Esophagus squamous epithelium (tissue), 5 donors: ENCODE measurements at regions not wholly inside any gene's neighbourhood (a gene's known extent, or its start where the extent isn't known, plus 50 kb on each side); places are given as distances from the start of the nearest gene placed in this dataset.

Source experiments
- DNase-seq: peaks from one replicate; lab custom pipeline; 2025; lab: John Stamatoyannopoulos, UW
- H3K27ac ChIP-seq, 4 donors: fragments of 200-600 bp; sonication (generic); one replicate each; pipeline ENCODE4 v1.5.1; 2016 to 2019; ENCODE audit warnings: mild to moderate bottlenecking in 1 of 4
- H3K27me3 ChIP-seq, 4 donors: fragments of 200-600 bp; sonication (generic); 1 replicate in 3 of 4; 2 replicates in 1 of 4; pipeline versions ENCODE4 v1.5.1 to v1.6.0; 2017 to 2021; ENCODE audit warnings: antibody characterized with exemption in 1 of 4
- H3K36me3 ChIP-seq, 3 donors: fragments of 200-600 bp; sonication (generic); one replicate each; pipeline ENCODE4 v1.5.1; 2016 to 2019
- H3K4me1 ChIP-seq, 3 donors: fragments of 200-600 bp; sonication (generic); one replicate each; pipeline ENCODE4 v1.5.1; 2017 to 2019
- H3K4me3 ChIP-seq, 4 donors: fragments of 200-600 bp; sonication (generic); 1 replicate in 3 of 4; 2 replicates in 1 of 4; pipeline ENCODE4 v1.5.1; 2016 to 2019; ENCODE audit warnings: mild to moderate bottlenecking in 2 of 4, moderate library complexity in 1 of 4
- H3K9me3 ChIP-seq, 3 donors: fragments of 200-600 bp; sonication (generic); one replicate each; pipeline ENCODE4 v1.5.1; 2016 to 2019
- POLR2A ChIP-seq, 4 donors: fragments of 450-650 bp; IDR thresholded peaks; one replicate each; pipeline ENCODE4 v1.6.1; 2017; ENCODE audit warnings: antibody characterized with exemption in 4 of 4, mild to moderate bottlenecking in 4 of 4, moderate library complexity in 3 of 4
- WGBS, 2 donors: methylation state at CpG; one replicate each; pipeline ENCODE4 v1.1.5; 2018; 5-methylcytosine and 5-hydroxymethylcytosine counted together
- intact Hi-C: fragments of 100-400 bp; cut with DNase I; formaldehyde crosslinking; loops from one replicate; pipeline ENCODE4 v1.15.0; 2022
- TF ChIP-seq, protein P1 (sequence below), 6 experiments: fragments of 450-650 bp in 4 of 6; fragments of 200-600 bp in 2 of 6; sonication (generic) in 2 of 6; IDR thresholded peaks; one replicate each; pipeline ENCODE4 v1.5.1; 2016 to 2019; ENCODE audit warnings: antibody characterized with exemption in 6 of 6, mild to moderate bottlenecking in 4 of 6, moderate library complexity in 4 of 6
- donor health status: DM: yes; HTN: yes; CAD: no.

- DNase-seq, result no peak
- Histone ChIP-seq H3K4me3 (no peak overlapping the region), H3K27ac (peak overlapping the region in 1 of 4 donors; percentile 9), H3K4me1 (peaks cover 0 to 27% (median 0%) of the 10 kb centered on the region in 3 donors), H3K36me3 (no peaks in the 10 kb centered on the region), H3K9me3 (no peaks in the 10 kb centered on the region), H3K27me3 (peaks cover 0 to 35% (median 0%) of the 10 kb centered on the region in 4 donors)
- TF ChIP-seq, protein P1, sequence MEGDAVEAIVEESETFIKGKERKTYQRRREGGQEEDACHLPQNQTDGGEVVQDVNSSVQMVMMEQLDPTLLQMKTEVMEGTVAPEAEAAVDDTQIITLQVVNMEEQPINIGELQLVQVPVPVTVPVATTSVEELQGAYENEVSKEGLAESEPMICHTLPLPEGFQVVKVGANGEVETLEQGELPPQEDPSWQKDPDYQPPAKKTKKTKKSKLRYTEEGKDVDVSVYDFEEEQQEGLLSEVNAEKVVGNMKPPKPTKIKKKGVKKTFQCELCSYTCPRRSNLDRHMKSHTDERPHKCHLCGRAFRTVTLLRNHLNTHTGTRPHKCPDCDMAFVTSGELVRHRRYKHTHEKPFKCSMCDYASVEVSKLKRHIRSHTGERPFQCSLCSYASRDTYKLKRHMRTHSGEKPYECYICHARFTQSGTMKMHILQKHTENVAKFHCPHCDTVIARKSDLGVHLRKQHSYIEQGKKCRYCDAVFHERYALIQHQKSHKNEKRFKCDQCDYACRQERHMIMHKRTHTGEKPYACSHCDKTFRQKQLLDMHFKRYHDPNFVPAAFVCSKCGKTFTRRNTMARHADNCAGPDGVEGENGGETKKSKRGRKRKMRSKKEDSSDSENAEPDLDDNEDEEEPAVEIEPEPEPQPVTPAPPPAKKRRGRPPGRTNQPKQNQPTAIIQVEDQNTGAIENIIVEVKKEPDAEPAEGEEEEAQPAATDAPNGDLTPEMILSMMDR (IDR thresholded peaks at IDR 0.05), result no peak
- no peak for TF ChIP-seq POLR2A (IDR thresholded peaks at IDR 0.05)
- WGBS, 2 donors, result 83 to 90% methylated on average over 3 of the region's 3 CpGs
- intact Hi-C loops, result no loop called here
These were observed 323.5 kb downstream of the FOXO1 start for GRCh38 chr13:40342901-40343300.

GRCh38 chr13:40343550-40344269, 322.7 kb downstream of the FOXO1 start:
- no peaks in the 10 kb centered on the region for H3K9me3 ChIP-seq
- WGBS, 2 donors, result 76 to 86% methylated on average over 3 of the region's 3 CpGs
- peaks cover 0 to 39% (median 0%) of the 10 kb centered on the region in 4 donors for H3K27me3 ChIP-seq
- no peak overlapping the region for H3K27ac ChIP-seq
- peaks cover 0 to 35% (median 0%) of the 10 kb centered on the region in 3 donors for H3K4me1 ChIP-seq
- no peaks in the 10 kb centered on the region for H3K36me3 ChIP-seq
- intact Hi-C loops, result no loop called here
- no peak overlapping the region for H3K4me3 ChIP-seq
- TF ChIP-seq POLR2A (IDR thresholded peaks at IDR 0.05), result no peak
- TF ChIP-seq, protein P1 (IDR thresholded peaks at IDR 0.05), result no peak
- DNase-seq, result no peak

DNA sequence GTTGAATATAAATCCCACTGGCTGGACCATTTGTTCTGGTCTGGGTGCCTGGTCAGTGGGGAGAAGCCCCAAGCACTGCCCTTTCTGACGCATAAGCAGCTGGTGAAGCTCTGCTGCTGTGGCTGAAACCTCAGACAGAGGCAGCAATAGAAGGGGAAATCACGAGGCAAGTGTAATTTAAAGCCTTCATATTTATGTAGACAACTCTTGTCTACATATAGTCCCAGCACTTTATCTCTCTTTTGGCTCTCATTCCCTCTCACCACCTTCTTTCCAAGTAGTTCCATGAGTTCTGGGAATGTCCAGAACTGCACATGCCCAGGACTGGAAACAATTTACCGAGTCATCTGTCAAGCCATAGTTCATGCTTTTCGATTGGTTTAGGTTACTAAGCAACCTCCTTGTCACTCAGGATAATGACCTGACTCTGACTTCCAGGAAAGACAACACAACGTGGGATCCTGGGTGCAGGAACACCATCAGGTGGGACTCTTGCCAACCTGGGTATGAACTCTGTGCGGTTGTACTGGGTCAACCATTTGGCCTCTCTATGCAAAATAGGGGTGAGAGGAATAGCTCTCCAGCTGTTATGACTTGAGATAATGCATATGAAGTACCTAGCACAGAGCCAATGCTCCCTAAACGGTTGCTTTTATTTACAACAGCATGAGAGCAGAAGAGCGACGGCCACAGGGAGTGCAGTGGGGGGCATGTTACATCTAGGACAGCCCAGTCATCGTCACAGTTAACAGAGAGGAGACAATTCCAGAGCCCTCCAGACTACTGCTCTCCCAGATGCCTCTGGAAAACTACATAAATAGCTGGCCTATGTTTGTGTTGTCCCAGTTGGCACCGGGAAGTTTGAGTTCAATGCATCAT, 321.9 kb downstream of the FOXO1 start:
- no peak for TF ChIP-seq POLR2A (IDR thresholded peaks at IDR 0.05)
- TF ChIP-seq, protein P1 (IDR thresholded peaks at IDR 0.05), result no peak
- Histone ChIP-seq H3K9me3 (no peaks in the 10 kb centered on the region), H3K27ac (peak overlapping the region in 3 of 4 donors; percentile 7 to 48 (median 12)), H3K27me3 (peaks cover 0 to 47% (median 0%) of the 10 kb centered on the region in 4 donors), H3K4me1 (peaks cover 0 to 36% (median 0%) of the 10 kb centered on the region in 3 donors), H3K36me3 (no peaks in the 10 kb centered on the region), H3K4me3 (no peak overlapping the region)
- DNase-seq, result no peak
- WGBS, 2 donors, result 75 to 80% methylated on average over 9 to 11 of the region's 11 CpGs
- intact Hi-C loops, result no loop called here

DNA sequence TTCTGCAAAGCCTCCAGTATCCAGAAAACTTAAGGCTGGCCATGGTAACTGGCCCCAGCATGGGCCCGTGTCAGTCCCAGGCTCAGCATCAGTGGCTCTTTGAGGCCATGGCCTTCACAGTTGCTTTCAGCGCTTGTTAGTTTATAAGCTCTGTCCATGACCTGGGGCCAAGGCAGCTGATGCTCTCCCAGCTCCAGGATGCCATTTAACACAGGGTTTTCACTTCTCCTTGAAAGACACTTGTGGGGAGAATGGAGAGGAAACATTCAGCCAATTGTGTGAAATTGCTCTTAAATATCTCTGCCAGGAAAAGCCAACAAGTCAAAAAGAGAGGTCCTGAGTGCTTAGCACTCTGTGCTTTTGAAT, 321.3 kb downstream of the FOXO1 start:
- no peak for DNase-seq
- Histone ChIP-seq H3K4me1 (peaks cover 0 to 36% (median 0%) of the 10 kb centered on the region in 3 donors), H3K36me3 (no peaks in the 10 kb centered on the region), H3K27me3 (peaks cover 0 to 53% (median 0%) of the 10 kb centered on the region in 4 donors), H3K9me3 (no peaks in the 10 kb centered on the region), H3K27ac (peak overlapping the region in 3 of 4 donors; percentile 7 to 50 (median 48)), H3K4me3 (no peak overlapping the region)
- intact Hi-C loops, result no loop called here
- TF ChIP-seq, protein P1 (IDR thresholded peaks at IDR 0.05), result no peak
- no peak for TF ChIP-seq POLR2A (IDR thresholded peaks at IDR 0.05)
- WGBS, 2 donors, result 100% methylated on average over 2 of the region's 2 CpGs
